CD14-positive monocyte (primary cell): ENCODE measurements at regions not wholly inside any gene's neighbourhood (a gene's known extent, or its start where the extent isn't known, plus 50 kb on each side); places are given as distances from the start of the nearest gene placed in this dataset.
"Not testable (repeated sequence)": the region's sequence is repeated elsewhere in the genome, so short reads cannot be mapped to it uniquely, and the experiment has no call there.

Experiments used
- DNase-seq, 3 donors: peaks; one replicate each; pipeline ENCODE4 v3.0.0-alpha.2; 2011 to 2022
- H2AFZ ChIP-seq: 2 replicates; pipeline ENCODE4 v1.6.0; 2012; ENCODE audit warnings: mild to moderate bottlenecking, low read depth, low read length, inconsistent platforms; ENCODE audit not compliant: insufficient read depth, poor library complexity, severe bottlenecking
- H3K27ac ChIP-seq, 2 donors: 1 replicate in 1 of 2; 2 replicates in 1 of 2; pipeline ENCODE4 v1.5.1; 2012 to 2013; ENCODE audit warnings: low read length in 2 of 2, control low read depth in 1 of 2, inconsistent platforms in 1 of 2, low read depth in 1 of 2, mild to moderate bottlenecking in 1 of 2
- H3K27me3 ChIP-seq, 2 donors: one replicate each; pipeline versions ENCODE4 v1.6.0 to v1.6.1; 2011 to 2013; ENCODE audit warnings: low read length in 2 of 2; ENCODE audit not compliant: control insufficient read depth in 2 of 2, insufficient read depth in 2 of 2
- H3K36me3 ChIP-seq, 2 donors: replicated peaks in 1 of 2; 1 replicate in 1 of 2; 2 replicates in 1 of 2; pipeline versions ENCODE4 v1.5.1 to v1.6.1; 2012 to 2013; ENCODE audit warnings: low read length in 2 of 2, control low read depth in 1 of 2, inconsistent platforms in 1 of 2, mild to moderate bottlenecking in 1 of 2; ENCODE audit not compliant: insufficient read depth in 2 of 2, control insufficient read depth in 1 of 2
- H3K4me1 ChIP-seq, 2 donors: 1 replicate in 1 of 2; 2 replicates in 1 of 2; pipeline versions ENCODE4 v1.5.1 to v1.6.1; 2012 to 2013; ENCODE audit warnings: low read length in 2 of 2, control low read depth in 1 of 2, inconsistent platforms in 1 of 2, mild to moderate bottlenecking in 1 of 2, moderate library complexity in 1 of 2; ENCODE audit not compliant: insufficient read depth in 2 of 2, control insufficient read depth in 1 of 2
- H3K4me2 ChIP-seq: replicated peaks from 2 replicates; pipeline ENCODE3; 2012; ENCODE audit warnings: low read length, moderate library complexity, mild to moderate bottlenecking; ENCODE audit not compliant: poor library complexity, severe bottlenecking; ENCODE audit errors: extremely low read depth
- H3K4me3 ChIP-seq, 3 experiments: fragments of 200-600 bp in 1 of 3; sonication (generic) in 1 of 3; replicated peaks in 1 of 3; 1 replicate in 2 of 3; 2 replicates in 1 of 3; pipeline ENCODE4 v1.5.1; 2011 to 2013; ENCODE audit warnings: low read length in 3 of 3, mild to moderate bottlenecking in 3 of 3, control low read depth in 2 of 3, low read depth in 2 of 3, inconsistent platforms in 1 of 3, moderate library complexity in 1 of 3
- H3K79me2 ChIP-seq: 2 replicates; pipeline ENCODE4 v1.6.0; 2012; ENCODE audit warnings: mild to moderate bottlenecking, control low read depth, inconsistent platforms, low read length, moderate library complexity; ENCODE audit not compliant: insufficient read depth
- H3K9ac ChIP-seq: 2 replicates; pipeline ENCODE4 v1.6.0; 2017; ENCODE audit warnings: low read length, mild to moderate bottlenecking; ENCODE audit not compliant: insufficient read depth, poor library complexity, severe bottlenecking
- H3K9me3 ChIP-seq, 2 donors: replicated peaks in 1 of 2; 1 replicate in 1 of 2; 2 replicates in 1 of 2; pipeline versions ENCODE4 v1.5.1 to v1.6.1; 2012 to 2013; ENCODE audit warnings: low read length in 2 of 2, control low read depth in 1 of 2; ENCODE audit not compliant: control insufficient read depth in 1 of 2, insufficient read depth in 1 of 2
- H4K20me1 ChIP-seq: 2 replicates; pipeline ENCODE4 v1.6.0; 2012; ENCODE audit warnings: mild to moderate bottlenecking, low read length, control low read depth, moderate library complexity; ENCODE audit not compliant: insufficient read depth
- H3K27ac Mint-ChIP-seq, 7 donors: one replicate each; pipeline ENCODE4 v1.8.0; 2020; ENCODE audit warnings: mild to moderate bottlenecking in 7 of 7, mixed read lengths in 7 of 7, moderate library complexity in 6 of 7, inconsistent platforms in 2 of 7
- H3K27me3 Mint-ChIP-seq, 3 donors: one replicate each; pipeline ENCODE4 v1.8.0; 2021 to 2022; ENCODE audit warnings: low read depth in 3 of 3, mild to moderate bottlenecking in 3 of 3, mixed read lengths in 3 of 3, moderate library complexity in 3 of 3, inconsistent platforms in 1 of 3
- H3K36me3 Mint-ChIP-seq, 2 donors: one replicate each; pipeline ENCODE4 v1.8.0; 2020; ENCODE audit warnings: mixed read lengths in 2 of 2, inconsistent platforms in 1 of 2, mild to moderate bottlenecking in 1 of 2
- H3K4me1 Mint-ChIP-seq: one replicate; pipeline ENCODE4 v1.8.0; 2020; ENCODE audit warnings: mild to moderate bottlenecking, mixed read lengths
- H3K4me3 Mint-ChIP-seq, 2 donors: one replicate each; pipeline ENCODE4 v1.8.0; 2020; ENCODE audit warnings: mild to moderate bottlenecking in 2 of 2, mixed read lengths in 2 of 2, moderate library complexity in 1 of 2
- H3K9me3 Mint-ChIP-seq, 7 donors: one replicate each; pipeline ENCODE4 v1.8.0; 2020 to 2022; ENCODE audit warnings: mixed read lengths in 7 of 7, mild to moderate bottlenecking in 6 of 7, moderate library complexity in 6 of 7, inconsistent platforms in 2 of 7
- CTCF ChIP-seq: fragments of 200-600 bp; IDR thresholded peaks from one replicate; pipeline ENCODE4 v1.8.0; 2022; ENCODE audit warnings: antibody characterized with exemption, mild to moderate bottlenecking
- WGBS: methylation state at CpG from one replicate; pipeline ENCODE4 v1.1.5; 2013; ENCODE audit warnings: missing lambda C conversion rate; ENCODE audit not compliant: insufficient coverage; 5-methylcytosine and 5-hydroxymethylcytosine counted together
- intact Hi-C, 2 donors: fragments of 100-400 bp; cut with micrococcal nuclease; formaldehyde crosslinking; loops; one replicate each; pipeline versions ENCODE4 v1.15.0 to v1.15.1; 2023

- Mint-ChIP-seq H3K36me3 (no peaks in the 10 kb centered on the region), H3K27me3 (peaks cover 0 to 2% (median 0%) of the 10 kb centered on the region in 3 donors)
Measured at GRCh38 chr5:101045689-101046088, 142.6 kb upstream of the ST8SIA4 start.

DNA sequence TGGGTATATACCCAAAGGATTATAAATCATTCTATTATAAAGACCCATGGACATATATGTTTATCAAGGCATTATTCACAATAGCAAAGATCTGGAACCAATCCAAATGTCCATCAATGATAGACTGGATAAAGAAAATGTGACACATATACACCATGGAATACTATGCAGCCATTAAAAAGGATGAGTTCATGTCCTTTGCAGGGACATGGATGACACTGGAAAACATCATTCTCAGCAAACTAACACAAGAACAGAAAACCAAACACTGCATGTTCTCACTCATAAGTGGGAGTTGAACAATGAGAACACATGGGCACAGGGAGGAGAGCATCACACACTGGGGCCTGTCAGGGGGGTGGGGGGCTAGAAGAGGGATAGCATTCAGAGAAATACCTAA lies 136.9 kb upstream of the ST8SIA4 start:
- not testable (repeated sequence) for H3K79me2 ChIP-seq

More at GRCh38 chr5:101045689-101046088, 142.6 kb upstream of the ST8SIA4 start:
- H3K9me3 Mint-ChIP-seq: no peaks in the 10 kb centered on the region
- H3K4me2 ChIP-seq: no peak overlapping the region
- H3K36me3 ChIP-seq: no peaks in the 10 kb centered on the region
- no peaks in the 10 kb centered on the region for H3K27me3 ChIP-seq
- H2AFZ ChIP-seq: no peak overlapping the region
- no peak overlapping the region for H3K27ac Mint-ChIP-seq
- H3K9me3 ChIP-seq: no peaks in the 10 kb centered on the region
- H3K4me1 Mint-ChIP-seq: no peaks in the 10 kb centered on the region
- H4K20me1 ChIP-seq: no peaks in the 10 kb centered on the region
- H3K4me3 ChIP-seq: no peak overlapping the region
- H3K27ac ChIP-seq: no peak overlapping the region
- no CpG with 5 or more reads among the region's 3 CpGs for WGBS
- no peak overlapping the region for H3K4me3 Mint-ChIP-seq
- no peak overlapping the region for H3K9ac ChIP-seq
- no peaks in the 10 kb centered on the region for H3K4me1 ChIP-seq
- peak; percentile 55 for TF ChIP-seq CTCF
- peak in 2 of 3 donors; percentile 0 to 27 for DNase-seq
- no peaks in the 10 kb centered on the region for H3K79me2 ChIP-seq
- intact Hi-C loops: no loop called here

More for the DNA sequence above, 136.9 kb upstream of the ST8SIA4 start:
- H3K27ac Mint-ChIP-seq: peak overlapping the region in 1 of 7 donors; percentile 1
- H3K9me3 Mint-ChIP-seq, H4K20me1 ChIP-seq, H3K27me3 Mint-ChIP-seq, H3K4me2 ChIP-seq, H3K4me3 ChIP-seq, H3K9ac ChIP-seq, H3K4me1 Mint-ChIP-seq, H3K27me3 ChIP-seq, H2AFZ ChIP-seq, H3K9me3 ChIP-seq, H3K27ac ChIP-seq, H3K36me3 ChIP-seq, H3K4me1 ChIP-seq, H3K4me3 Mint-ChIP-seq, H3K36me3 Mint-ChIP-seq, DNase-seq, intact Hi-C loops: not testable (repeated sequence)
